Forelimb muscle (tissue), 1 donor: ENCODE measurements at regions not wholly inside any gene's neighbourhood (a gene's known extent, or its start where the extent isn't known, plus 50 kb on each side); places are given as distances from the start of the nearest gene placed in this dataset.

ENCODE experiments used
- DNase-seq: peaks from one replicate; pipeline ENCODE4 v3.0.0-alpha.2; 2013; ENCODE audit warnings: low read depth

DNA sequence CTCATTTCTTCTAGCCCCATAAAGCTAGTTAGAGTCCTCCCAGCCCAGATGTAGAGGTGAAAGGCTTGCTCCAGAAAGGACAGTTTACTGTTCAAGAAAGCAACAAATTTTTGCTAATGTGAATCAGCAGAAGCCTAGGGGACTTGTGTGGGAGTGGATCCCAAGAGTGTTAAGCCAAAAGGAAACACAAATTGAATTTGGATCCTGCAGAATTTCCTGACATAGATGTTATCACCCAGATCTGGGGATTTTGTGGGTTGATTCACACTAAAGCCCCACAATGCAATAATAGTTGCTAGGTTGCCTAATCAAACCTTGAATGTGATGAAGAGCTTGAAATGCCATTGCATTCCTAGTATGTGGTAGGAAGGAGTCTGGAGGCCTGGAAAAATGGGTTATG is 135.2 kb upstream of the HS3ST3A1 start:
- no peak for DNase-seq

DNA sequence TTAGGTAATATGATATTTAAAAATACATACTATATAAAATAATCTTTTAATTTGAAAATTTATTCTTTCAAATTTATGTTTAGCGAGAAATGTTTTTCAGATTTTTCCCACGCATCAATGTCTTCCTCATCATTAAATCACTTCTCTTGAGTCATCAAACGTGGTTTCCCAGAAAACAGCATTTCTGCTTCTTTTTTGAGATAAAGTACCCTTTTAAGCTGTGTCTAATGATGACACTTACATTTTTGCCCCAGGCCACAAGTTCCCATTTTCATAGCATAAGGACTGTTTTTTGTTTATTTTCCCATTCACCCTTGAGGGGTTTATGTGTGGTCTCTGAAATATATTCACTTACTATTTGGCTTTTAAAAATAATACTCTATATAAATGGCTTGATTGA is 139.0 kb upstream of the HS3ST3A1 start:
- DNase-seq = no peak

DNA sequence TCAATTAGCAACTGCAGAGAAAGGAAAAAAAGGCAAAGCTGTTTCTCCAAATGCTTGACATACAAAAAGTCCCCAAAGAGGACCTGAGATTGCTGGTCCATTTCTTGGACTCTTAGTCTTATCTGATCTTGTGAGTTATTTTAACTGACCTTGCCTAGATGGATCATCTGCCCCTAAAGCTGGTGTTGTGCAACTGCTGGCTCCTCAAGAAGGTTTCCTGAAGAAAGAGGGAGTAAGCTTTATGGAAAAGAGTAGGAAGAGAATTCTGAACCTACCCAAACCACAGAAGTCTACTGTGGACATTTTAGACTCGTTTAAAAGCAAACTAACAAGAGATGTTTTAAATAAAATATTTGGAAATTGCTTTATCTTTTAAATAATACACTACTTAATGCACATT is 140.0 kb upstream of the HS3ST3A1 start:
- no peak for DNase-seq

DNA sequence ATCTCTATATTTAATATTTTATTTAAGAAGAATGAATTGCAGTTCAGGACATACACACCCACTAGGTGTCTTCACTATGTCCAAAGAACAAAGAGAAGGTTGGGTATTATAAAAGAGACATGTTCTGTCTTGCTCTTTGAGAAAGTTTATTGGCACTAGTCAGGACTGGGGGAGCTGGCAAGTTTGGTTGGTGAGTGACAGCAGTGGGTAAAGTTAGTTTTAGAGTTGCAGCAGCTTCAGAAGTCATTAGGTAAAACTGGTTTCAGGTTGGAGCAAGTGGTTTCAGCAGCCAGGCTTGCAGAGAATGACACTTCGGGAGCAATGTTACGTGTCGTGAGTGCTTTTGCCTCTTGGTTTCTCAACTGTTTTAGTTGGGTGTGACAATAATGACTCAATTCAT is 142.2 kb upstream of the HS3ST3A1 start:
- DNase-seq = no peak

DNA sequence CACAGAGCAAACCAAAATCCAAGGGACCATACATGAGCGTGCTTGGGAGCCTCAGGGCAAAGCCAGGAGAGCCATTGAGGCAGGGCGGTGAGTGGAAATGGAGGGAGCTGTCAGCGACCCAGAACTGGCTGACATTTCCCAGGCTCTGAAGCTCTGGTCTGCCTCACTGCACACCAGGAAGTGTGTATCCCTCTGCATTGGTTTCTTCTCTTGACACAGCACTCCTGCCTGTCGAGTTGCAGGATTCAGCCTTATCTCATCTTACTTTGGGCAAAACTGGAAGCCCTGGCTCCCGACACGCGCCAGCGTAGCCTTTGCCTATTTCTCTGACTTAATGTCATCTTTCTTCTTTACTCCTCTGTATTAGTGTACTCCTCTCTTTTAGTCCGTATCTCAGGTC is 144.7 kb upstream of the HS3ST3A1 start:
- no peak for DNase-seq

DNA sequence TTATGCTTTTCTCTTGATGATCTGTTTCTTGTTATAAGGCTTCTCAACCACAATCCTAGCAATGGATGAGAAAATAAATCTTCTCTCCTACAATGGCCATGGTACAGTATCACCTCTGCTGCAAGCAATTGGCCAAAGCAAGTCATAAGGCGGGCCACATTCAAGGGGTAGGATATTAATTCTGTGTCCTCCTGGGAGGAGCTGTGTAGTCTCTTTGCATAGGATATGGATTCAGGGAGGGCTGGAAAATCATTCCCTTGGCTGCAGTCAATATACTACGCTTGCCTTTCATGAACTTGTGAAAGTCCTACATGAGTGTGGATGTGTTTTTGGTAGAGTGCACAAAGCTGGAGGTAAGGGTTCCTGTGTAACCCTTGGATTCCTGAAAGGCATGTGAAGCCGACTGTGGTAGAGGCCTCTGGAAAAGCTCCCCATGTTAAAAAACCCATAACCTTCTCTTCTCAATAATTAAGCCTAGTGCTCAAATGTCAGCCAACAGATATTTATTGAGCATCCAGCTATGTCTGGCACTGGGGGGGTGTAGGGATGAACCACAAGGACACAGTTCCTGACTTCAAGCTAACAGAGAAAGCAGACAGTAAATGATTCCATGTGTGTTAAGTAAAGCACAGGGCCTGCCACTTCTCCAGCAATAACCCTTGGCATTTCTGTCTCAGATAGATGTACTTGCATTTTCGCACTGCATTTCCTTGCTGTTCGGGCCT is 147.6 kb upstream of the HS3ST3A1 start:
- DNase-seq = no peak

DNA sequence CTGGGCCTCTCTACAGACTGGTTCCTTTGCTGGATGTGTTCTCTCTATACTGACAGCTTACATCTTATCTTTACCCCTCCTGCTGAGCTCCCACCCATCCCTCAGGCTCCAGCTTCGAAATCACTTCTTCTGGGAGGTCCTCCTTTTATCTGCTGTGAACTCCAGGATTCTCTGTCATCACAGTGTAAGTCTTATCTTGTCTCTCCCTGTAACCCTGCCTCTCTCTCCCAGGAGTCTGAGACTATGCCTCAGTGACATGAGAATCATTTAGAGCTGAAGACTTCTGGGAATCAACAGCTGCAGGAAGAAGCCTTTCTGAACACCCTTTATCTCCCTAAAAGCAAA is 148.1 kb upstream of the HS3ST3A1 start:
- DNase-seq = no peak

DNA sequence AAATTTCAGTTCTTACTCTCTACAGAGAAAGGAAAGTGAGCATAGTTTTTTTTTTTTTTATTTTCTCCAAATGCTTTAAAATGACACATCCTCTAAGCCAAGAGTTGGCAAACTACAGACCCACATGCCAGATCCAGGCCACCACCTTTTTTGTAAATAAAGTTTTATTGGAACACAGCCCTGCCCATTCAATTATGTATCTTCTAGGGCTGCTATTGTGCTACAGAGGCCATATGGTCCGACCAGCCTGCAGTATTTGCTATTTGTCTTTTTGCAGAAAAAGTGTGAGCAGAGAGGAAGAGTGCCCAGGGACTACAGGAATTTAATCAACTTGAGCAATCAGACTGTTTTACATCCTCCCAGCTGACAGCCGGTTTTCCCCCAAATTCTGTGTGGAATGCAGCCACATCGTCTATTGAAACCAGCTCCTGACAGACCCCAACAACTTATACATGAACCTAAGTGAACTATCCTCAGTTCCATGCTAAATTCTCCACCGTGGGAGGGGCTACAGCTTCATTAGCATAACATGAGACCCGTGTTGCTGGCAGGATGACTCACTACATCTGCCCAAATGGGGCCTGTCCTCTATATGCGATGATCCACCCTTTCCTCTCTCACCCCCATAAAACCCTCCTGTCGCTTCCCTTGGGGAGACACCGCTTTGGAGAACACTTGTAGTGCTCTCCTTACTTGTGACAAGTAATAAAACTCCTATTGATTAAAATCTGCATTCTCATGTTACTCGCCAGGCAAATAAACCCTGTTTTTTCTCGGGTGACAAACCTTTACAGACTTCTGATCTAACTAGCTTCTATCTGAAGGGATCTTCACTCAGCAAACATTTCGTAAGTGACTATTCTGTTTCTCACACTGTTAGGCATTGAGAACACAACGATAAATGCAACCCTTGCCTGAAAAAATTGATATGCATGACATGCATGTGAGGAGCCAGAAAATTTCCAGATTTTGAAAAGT is 149.4 kb upstream of the HS3ST3A1 start:
- DNase-seq = no peak

DNA sequence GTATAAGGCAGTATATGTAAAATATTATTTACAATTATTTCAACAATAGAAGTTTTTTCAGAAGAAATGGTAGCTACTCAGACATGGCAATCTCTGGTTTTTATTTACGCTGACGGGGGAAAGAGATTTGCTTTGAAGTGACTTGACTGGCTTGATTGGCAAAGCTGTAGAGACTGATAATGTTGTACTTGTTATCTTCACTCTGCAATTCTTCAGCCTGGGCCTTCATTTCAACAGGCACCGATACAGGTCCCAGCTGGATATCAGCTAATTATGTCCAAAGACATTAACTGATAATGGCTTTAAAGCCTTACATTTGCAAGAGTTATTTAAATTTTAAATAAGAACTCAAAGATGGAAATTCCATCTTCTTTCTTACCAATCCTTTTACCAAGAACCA is 151.4 kb upstream of the HS3ST3A1 start:
- no peak for DNase-seq

DNA sequence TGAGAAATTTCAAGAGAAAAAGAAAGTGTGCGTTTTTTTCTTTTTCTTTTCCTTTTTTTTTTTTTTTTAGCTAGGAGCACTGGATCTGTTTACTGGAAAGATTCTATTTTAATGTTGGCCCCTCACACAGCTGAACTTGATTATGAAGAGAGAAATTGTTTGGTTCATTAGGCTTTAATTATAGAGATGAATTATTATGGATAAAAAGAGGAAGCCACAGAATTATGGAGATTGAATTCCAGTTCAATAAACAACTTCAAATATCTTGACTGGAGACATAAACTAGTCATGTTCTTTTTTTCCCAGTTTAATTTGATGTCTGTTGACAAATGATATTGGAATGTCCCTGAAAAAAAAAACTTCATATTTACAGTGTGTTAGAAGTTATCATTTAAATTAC is 152.0 kb upstream of the HS3ST3A1 start:
- no peak for DNase-seq

DNA sequence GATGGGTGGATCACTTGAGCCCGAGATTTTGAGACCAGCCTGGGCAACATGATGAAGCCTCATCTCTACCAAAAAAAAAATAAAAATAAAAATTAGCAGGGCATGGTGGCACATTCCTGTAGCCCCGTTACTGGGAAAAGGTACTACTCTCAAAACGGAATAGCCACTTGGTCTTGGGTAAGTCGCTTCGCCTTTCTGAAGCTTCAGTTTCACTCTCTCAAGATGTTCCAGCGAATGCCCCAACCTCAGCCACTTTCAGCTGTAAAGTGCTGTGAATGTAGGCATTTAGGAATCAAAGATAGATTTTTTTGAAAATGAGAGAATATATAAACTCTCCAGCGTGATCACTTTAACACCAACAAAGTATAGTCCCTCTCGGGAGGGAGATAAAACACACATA is 154.1 kb upstream of the HS3ST3A1 start:
- DNase-seq = no peak

DNA sequence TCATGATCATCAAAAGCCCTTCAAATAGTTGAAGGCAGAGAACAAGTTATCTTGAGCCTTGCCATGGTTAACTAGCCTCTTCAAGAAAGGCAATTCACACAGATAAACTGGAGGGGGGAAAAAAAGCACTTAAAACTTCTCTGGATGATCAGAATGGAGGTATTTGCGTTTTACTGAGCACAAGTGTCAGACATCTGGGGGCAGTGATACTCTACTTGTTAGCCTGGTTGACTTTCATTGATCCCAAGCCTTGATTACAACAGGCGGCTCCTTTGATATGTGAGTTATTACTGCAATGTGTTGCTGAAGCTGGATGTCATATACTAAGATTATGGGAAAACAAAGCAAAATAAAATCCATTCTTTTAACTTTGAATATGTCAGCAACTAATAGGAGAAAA is 155.0 kb upstream of the HS3ST3A1 start:
- DNase-seq = no peak

DNA sequence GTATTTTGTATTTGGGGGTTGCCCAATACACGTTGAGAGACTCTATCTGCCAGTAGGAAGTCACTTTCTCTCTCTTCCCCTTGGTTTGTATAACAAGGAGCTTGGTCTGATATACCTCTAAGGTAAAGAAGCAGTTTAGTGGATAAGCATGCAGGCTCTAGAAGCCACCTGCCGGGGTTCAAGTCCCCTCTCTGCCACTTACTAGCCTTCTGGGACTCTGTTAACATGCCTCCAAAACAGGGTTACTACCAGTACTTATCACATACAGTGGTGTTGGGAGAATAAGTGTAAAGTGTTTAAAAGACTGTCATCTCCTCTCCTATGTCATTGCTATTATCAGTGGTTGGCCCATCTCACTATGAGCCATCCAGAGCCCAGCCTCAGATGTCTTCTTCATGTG is 156.1 kb upstream of the HS3ST3A1 start:
- no peak for DNase-seq

DNA sequence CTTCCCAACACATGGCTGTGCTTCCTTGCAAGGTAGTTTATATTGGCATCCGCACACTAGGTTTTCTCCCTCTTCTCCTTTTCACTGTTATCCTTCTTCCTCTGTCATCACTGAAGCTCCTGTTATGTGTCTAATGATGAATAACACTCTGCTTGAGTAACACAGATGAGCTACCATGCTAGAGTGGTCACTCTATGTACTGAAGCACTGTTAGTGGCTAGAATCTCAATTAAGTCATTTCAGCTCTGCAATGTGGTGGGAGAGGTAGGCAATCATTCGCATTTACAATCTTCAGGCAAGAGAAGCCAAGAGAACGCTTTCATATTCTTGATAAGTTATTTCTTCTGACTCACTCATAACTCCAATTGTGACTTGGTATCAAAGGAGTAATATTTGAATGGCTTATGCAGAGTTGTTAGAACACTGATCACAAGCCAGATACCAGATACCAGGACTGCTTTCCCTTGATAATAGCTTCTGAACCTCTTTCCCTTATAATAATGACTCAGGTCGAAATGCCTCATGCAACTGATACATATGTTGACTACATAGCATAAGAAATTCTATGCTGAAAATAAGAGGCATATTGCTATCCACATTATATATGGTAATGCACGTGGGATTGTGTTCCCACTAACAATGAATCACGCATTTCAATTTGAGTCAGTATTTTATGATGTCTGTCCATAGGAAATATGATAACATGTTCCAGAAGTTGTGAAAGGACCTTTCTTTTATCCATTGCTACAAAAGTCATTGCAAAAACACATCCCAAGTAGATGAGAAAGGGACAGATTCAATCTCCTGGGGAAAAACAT is 158.0 kb upstream of the HS3ST3A1 start:
- DNase-seq = no peak

DNA sequence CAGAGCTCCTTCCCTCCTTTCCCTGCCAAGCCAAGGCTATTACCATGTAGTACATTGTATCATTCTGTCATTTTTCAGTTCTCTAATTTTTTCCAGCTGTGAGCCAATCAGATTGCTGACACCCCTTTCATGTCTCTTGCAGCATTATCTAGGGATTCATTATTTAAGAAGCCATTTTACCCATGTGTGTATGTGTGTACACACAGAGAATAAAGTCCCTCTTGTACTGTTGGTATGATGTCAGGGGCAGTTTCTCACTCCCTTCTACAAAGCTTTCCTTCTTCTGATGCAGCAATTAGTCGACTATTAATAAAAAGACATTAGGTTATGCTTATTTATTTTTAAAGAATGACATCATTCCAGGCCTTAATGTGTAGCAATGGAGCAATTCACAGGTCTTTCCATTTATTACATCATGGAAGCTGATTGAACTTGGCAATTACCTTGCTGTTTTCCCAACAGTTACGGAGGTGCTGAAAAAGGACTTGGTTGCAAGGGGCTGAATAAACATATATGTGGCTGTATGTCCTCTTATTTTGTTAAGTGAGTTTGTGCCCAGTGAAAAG is 159.4 kb upstream of the HS3ST3A1 start:
- no peak for DNase-seq

DNA sequence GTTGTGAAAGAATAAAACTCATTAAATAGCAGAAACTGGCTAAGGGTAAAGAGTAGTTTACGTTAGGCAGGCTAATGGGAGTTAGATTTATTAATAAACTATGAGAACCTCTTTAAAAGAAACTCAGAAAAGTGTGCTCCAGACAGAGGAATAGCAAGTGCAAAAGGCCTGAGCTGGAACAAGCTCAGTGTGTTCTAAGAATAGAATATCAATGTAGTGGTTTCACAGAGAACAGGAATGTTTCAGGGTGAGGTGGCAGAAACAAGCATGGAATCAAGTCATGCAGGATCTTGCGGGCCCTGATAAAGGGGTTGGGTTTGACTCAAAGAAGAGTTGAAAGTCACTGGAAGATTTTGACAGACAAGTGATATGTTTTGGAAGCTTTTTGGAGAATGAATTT is 164.0 kb upstream of the HS3ST3A1 start:
- DNase-seq = no peak

DNA sequence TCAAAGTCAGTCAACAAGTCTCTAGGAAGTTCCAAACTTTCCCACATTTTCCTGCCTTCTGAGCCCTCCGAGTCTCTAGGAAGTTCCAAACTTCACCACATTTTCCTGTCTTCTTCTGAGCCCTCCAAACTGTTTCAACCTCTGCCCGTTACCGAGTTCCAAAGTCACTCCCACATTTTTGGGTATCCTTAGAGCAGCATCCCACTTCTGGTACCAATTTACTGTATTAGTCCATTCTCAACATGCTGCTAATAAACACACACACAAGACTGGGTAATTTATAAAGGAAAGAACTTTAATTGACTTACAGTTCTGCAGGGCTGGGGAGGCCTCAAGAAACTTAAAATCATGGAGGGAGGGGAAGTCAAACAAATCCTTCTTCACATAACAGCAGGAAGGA is 169.0 kb upstream of the HS3ST3A1 start:
- no peak for DNase-seq

DNA sequence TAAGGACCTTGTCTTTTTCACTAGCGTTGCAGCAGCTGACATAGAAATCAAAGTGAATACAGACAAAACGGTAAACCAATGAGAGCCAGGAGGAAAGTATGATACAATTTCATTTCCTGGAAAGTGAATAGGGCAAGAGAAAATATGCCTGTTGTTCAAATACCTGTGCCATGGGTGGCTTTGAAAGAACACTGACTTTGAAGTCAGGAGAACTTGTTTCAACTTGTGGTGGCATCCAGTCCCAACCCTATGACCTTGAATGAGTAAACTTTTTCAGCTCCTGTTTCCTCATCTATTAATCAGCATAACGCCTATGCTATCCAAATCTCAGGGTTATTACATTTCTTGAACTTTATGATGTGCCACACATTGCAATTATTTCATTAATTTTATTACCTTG is 173.7 kb upstream of the HS3ST3A1 start:
- no peak for DNase-seq

DNA sequence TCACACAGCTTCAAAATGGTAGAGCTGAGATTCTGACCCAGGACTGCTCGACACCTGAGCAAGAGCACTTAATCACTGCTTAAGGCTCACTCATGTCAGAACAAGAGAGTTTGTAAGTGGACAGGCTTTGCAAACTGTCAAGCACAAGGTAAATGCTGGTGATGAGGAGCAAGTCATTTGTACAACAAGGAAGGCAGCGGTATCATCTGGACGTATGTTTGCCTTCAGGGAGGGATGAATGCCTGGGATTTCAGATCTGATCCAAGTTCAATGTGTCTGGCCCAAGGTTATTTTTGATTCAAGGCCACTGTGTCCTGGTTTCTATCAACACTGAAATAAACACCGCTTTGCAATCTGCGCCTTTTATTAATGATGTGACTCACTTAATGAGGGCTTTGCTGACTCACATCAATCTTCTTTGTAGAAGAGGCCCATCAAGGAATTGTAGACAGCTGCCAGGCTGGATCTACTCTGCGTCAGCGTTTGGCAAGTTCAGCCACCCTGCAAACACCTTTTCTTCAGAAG is 174.4 kb upstream of the HS3ST3A1 start:
- no peak for DNase-seq

DNA sequence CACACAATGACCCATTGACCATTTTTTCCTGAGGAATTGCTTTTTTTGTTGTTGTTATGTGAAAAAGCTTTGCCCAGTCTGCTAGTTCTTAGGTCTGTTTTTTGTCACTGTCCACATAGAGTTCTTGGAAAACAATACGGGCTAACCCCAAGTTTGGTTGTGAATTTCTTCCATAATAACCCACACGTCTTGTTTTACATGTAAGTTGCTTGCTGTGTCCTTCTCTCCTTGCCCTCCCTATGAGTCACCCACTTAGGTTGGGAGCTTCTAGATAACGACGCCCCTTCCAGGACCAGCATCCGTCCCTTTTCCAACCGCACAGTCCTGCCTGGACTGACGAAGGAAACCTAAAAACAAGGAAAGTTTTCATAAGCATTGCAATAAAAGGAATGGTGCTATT is 175.3 kb upstream of the HS3ST3A1 start:
- no peak for DNase-seq

DNA sequence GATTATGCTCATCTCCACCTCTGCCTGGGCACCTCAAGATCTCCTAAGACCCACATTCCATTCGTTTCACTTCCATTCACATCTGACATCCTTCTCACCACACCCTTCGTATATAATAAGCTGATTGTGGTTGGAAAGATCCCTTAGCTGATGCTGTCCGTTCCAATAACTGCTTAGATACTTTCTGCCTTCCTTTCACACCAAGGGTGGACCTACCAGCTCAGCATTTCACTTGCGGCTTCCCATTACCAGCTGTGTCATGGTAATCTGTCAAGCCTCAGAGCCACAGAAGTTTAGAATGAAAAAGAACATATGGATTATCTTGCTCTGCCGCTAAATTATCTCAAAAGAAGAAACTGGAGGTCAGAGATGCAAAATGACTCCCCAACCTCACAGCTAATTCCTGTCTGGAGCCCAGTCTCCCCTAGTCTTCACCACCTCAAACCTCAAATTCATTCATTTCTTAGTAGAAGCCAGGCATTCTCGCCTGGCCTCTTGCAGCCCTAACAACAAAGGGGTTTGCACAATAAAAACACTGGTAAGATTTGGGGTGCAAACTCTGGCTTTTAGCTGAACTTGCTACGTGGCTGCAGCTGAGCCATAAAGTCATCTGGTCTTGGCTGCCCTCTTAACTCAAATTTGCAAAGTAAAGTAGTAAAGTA is 182.8 kb upstream of the HS3ST3A1 start:
- DNase-seq = no peak
